ENCODE measurements at regions not wholly inside any gene's neighbourhood (a gene's known extent, or its start where the extent isn't known, plus 50 kb on each side); places are given as distances from the start of the nearest gene placed in this dataset.
"Not testable (repeated sequence)": the region's sequence is repeated elsewhere in the genome, so short reads cannot be mapped to it uniquely, and the experiment has no call there.

DNA sequence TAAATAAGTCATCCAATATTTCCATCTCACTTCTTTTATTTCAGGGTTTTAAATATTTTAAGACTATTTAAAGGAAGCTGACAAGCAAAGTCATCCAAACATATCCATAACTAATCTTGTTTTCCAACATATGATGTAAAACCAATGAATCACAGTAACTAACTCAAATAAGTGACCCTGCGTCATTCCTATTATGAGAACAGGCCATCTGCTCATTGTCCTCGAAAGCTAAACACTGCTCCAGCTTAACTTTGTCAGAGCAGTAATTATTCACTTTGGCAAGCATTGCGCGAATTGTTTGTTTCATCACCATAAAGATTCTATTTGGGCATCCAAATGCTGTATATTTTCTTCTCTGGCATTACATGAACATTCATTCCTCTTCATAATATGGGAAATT, 99.1 kb downstream of the CAPZA3 start:
- no peak for DNase-seq
- intact Hi-C loops (cut with DNase I), result no loop called here

DNA sequence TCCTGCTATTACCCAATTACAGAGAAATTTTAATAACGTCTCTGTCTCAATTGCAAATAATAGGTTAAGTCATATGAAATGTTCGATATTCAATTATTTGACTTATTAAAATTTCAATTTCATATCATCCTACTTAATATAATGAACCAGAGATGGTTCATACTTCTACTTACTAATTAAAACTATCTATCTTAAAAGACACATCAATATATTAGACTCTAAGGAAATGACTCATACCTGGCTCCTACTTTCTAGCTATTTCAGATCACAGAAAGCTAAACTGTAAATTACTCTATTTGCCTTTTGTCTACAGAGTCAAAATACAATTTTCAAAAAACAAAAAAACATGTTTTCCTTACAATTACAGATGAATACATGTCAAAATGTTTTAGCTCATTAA, 99.6 kb downstream of the CAPZA3 start:
- no peak for DNase-seq
- intact Hi-C loops (cut with DNase I), result no loop called here

DNA sequence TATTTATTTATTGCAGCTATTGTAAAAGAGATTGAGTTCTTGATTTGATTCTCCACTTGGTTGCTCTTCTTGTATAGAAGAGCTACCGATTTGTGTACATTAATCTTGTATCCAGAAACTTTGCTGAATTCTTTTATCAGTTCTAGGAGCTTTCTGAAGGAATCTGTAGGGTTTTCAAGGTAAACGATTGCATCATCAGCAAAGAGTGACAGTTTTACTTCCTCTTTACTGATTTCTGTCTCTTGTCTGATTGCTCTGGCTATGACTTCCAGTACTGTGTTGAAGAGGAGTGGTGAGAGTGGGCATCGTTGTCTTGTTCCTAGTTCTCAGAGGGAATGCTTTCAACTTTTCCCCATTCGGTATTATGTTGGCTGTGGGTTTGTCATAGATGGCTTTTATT, 103.1 kb downstream of the CAPZA3 start:
- DNase-seq, result not testable (repeated sequence)

DNA sequence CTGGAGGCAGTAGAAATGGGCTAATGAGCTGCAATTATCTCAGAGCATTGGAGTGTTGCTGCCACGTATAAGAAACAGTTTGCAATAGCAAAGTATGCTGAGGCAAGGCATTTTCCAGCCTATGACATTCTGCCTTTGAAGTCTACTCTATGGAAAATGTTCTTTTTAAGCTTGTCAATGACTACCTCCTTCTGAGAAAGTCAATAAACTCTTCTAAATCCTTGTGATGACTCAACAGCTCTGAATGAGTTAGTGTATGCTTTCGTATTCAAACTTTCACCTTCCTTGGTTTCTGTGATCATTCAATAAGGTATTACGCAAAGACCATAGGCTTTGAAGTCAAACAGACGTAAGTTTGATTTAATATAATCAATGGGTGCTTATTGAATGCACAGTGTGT, 111.2 kb downstream of the CAPZA3 start:
- DNase-seq, result no peak
- intact Hi-C loops (cut with DNase I), result no loop called here

More for the DNA sequence above, 103.1 kb downstream of the CAPZA3 start:
- intact Hi-C loops (cut with DNase I), result not testable (repeated sequence)

DNA sequence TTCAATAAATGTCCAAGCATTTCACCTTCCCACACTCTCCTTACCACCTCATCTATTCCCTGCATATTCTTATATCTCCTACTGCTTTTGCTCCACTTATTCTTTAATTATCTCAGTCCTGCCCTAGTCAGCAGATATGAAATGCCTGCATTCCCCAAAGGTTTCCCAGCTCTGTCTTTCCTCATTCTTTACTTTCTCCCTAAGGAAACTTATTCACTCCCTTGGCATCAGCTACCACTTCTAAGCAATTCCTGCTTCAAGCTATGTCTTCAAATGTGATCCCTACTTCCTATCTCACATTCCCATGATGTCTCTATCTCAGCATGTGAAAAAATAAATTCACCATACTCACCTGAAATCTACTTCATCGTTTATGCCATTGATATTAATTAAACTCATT, 111.8 kb downstream of the CAPZA3 start:
- intact Hi-C loops (cut with DNase I), result no loop called here

DNA sequence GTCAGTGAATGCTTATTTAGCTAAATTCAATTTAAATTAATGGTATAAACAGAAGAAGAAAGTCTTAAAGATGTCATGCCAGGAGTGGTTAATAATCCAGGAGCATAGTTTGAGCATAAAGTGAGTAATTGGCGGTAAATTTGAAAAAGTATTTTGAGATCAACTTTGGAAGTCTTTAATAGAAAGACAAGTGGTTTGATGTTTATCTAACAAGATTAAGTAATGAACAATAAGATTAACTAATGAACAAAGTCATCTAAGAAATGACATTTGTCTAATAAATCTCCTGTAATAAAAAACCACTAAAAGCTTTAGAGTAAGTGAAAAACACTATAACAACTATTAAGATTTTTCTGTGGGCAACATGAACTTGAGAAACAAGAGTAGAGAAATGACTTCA, 112.8 kb downstream of the CAPZA3 start:
- intact Hi-C loops (cut with DNase I), result no loop called here
- no peak for DNase-seq

More for the DNA sequence above, 111.8 kb downstream of the CAPZA3 start:
- no peak for DNase-seq

DNA sequence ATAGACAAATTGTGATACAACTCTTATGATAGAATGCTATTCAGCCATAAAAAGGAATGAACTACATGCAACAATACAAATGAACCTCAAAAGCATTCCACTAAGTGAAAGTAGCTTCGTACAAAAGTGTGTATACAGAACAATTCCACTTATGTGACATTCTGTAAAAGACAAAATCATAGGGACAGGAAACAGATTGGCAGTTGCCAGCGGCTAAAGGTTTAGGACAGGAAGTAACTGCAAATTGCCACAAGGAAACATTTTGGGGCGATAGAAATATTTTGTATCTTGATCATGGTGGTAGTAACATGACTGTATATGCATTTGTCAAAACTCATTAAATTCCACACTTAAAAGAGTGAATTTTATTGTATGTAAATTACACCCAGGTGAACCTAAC, 113.4 kb downstream of the CAPZA3 start:
- no peak for DNase-seq
- intact Hi-C loops (cut with DNase I), result no loop called here

DNA sequence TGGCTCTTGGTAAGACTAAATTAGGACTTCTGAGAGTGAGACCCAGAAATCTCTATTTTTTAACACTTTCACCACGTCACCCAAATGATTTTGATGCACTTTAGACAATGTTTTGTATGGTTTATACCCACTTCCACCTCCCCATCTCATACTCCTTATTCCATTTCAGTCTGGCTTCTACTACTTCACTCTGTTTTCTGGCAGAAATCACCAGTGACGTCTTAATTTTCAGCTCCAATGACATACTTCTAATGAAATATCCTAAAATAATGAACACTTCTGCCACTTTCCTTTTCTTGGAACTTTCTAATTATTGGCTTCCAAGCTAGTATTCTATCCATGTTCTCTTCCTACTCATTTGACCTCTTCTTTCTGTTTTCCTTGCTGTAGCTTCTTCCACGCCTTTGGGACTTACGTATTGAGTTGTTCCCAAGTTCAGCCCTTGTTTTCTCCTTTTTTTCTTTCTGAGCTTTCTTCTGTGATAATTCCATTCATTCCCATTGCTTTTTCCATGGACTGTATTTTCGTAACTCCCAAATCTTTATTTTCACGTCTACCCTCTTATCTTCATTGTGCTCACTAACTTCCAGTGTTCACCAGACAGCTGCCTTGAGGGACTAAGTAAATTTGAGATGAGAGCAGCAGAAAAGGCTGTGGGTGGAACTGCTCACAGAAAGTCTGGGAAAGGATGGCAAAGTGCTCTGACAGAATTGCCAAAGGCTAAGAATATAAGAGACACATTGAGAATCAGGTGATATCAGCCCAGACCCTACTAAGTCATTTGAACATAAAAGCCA, 115.8 kb downstream of the CAPZA3 start:
- intact Hi-C loops (cut with DNase I), result no loop called here
- no peak for DNase-seq

DNA sequence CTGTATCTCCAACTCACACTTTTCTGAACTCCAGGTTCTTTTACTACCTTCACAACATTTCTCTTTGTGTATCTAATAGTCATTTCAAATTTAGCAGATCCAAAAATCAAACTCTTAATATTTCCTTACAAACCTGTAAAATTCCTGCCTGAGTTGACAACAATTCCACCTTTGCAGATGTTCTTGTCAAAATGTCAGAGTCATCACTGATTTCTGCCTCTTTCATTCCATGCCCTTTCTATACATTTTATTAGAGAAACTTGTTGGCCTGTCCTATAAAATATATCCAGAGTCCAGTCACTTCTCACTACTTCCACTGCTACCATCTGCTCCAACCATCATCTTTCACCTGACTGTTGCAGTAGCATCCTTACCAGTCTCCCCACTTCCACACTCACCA, 119.7 kb downstream of the CAPZA3 start:
- intact Hi-C loops (cut with DNase I), result no loop called here
- DNase-seq, result no peak

DNA sequence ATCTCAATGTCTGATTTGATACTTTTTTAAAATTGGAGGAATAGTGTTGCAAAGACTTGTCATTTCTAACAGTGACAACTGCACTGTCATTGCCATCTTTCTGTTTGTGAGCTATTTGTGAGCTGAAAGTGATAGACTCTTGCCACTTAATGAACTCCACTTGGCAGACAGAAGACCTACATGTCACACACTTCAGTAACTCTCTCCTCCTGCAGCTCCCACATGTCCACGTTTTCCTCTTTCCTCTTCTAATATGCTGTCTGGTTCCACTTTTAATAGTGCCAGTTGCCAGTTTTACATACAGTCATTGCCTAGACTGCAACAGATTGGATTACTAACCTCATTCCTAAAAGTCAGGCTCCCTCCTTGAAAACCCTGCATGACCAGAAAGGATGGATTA, 121.5 kb downstream of the CAPZA3 start:
- no peak for DNase-seq
- intact Hi-C loops (cut with DNase I), result no loop called here

DNA sequence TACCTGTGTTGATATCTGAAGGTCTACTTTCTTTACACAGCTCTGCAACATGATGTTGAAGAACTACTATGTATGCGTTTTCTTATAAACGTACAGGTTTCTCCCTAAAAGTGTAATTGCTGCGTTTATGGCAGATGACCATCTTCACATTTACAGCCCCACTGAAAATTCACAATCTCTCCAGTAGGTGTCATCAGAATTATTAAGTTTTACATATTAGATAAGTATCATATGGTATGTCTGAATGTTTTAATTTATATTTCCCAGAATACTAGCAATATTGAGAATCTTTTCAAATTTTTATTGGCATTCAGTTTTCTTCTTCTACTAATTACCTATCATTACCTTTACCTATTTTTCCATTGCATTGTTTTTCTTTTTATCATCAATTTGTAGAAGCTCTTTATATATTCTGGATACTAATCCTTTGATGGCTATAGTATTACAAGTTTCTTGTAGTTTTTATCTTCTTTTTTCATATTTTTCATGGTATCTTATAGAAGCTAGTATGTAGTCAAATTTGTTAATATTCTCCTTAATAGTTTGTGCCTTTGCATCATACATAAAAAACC, 123.5 kb downstream of the CAPZA3 start:
- intact Hi-C loops (cut with DNase I), result no loop called here

DNA sequence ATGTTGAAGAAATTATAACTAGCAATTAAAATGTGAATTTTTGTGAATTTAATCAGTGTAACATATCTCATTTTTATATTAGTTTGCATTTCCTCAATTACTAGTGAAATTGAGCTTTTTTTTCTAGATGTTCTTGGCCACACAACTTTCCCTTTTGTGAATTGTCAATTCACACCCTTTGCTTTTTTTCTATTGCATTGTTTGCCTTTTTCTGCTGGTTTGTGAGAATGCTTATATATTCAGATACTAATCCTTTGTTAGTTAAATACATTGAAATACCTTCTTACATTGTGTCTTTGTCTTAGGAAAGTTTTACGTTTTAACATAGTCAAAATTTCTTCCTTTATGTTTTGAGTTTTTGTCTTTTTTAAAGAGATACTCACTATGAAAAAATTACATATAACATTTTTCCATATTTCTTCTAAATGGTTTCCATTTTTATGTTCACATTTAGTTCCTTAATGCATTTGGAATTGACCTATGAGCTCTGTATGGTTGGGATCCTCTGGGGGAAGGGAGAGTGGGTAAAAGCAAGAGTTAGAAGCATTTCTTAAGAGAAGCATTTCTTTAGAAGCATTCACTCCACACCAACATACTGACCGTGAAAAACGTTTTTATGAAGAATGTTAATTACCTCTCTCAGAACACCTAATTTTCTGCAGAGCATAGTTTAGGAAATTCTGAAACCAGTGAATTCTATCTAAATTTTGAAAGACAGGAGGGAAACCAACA, 126.0 kb downstream of the CAPZA3 start:
- intact Hi-C loops (cut with DNase I), result no loop called here
- no peak for DNase-seq

More for the DNA sequence above, 123.5 kb downstream of the CAPZA3 start:
- DNase-seq, result no peak

DNA sequence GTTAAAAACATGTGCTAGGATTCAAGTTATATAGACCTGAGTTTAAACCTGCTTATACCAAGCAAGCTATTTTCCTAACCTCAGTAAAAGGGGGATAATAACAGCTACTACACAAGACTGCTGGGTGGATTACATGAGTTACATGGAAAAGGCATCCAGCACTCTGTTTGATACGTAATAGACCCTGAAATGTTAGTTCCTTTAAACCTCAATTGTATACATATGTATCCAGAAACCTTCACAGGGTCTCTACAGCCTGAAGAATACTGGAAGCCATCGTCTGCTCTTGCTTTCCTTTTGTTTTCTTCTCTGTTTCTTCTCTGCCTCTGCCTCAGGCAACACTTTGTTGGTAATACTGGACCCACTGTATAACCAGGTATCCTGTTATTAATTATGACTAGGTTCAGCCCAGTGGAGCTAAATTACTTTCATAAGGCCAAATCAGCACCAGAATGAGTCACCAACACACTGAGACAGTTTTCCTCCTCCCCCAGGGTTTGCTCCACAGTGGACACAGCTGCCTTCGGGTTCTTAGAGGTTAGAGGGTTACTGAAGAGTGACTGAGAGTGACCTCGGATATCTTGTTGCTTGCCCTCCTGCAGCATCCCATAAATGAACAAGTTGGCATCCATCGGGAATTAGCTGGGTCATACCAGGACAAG, 127.1 kb downstream of the CAPZA3 start:
- intact Hi-C loops (cut with DNase I), result no loop called here
- no peak for DNase-seq

DNA sequence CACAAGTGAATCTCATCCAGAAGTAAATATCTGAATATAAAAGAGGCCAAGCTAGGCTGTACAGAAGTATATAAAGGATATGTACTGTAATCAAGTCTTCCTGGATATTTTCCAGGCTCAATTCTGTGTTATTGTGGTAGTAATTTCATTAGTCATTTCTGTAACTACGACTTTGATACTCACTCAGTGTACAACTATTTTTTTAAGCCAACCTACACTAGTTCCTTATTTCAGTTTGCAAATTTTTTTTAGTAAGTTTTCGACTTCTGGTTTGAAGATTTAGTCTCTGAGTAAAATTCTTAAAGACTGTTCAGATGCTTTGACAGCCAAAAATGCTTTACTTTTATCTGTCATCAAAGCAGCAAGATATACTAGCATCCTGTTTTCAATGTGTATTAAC, 130.8 kb downstream of the CAPZA3 start:
- intact Hi-C loops (cut with DNase I), result no loop called here
- DNase-seq, result no peak

DNA sequence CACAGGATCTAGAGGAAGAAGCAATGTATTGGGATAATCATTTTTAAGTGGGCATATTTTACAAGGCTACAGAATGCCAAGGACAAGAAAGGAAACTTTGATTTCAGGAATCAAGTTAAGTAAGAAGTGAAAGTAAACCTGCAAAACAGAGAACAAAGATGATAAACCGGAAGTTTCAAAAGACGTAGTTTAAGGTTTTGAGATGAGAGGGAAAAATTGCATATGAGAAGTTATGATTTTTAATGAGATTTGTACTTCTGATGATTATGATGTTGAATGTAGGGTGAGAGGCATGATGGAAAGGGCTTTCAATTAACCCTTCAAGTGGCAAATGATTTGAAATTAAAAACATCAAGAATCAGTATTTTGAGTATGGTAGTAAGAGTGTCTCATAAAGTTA, 134.9 kb downstream of the CAPZA3 start:
- no peak for DNase-seq

DNA sequence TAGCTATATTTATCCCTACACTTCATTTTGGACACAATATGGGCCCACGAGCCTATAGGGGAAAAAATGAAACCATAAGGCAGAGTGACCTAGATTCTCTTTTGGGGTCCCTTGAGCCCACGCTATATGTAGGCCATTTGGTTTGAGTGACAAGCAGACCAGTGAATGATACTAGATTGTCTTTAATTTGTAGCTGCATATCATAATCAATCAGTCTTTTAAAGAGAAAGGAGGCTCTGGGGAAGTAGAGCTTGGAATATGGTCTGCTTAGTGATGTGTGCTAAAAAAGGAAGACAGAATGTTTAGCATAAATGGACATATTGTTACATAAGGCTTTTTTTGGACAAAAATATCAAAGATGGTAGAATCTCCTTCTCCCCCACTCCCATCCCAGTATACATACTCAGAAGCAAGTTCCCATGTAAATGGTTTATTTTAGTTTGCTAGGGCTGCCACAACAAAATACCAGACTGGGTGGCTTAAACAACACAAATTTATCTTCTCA, 140.8 kb downstream of the CAPZA3 start:
- DNase-seq, result no peak
- intact Hi-C loops (cut with DNase I), result no loop called here

More for the DNA sequence above, 134.9 kb downstream of the CAPZA3 start:
- intact Hi-C loops (cut with DNase I), result no loop called here

DNA sequence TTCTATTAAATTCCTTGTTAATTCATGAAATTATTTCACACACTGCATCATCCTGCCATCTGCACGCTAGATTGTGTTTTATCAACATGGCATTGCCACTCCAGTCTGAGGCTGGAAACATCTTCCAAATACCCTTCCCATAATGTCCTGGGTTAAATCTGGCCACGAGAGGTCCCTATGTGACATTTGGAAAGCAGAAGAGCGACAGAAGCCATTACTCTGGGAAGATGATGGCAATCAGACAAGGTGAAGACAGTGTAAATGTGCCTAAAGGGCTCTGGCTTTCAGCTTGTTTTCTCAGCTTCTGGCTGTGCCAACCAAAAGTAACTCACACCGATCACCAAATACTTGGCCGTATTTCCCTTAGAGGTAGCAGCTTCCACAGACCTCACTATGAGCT, 144.8 kb downstream of the CAPZA3 start:
- DNase-seq, result no peak
- intact Hi-C loops (cut with DNase I), result no loop called here

DNA sequence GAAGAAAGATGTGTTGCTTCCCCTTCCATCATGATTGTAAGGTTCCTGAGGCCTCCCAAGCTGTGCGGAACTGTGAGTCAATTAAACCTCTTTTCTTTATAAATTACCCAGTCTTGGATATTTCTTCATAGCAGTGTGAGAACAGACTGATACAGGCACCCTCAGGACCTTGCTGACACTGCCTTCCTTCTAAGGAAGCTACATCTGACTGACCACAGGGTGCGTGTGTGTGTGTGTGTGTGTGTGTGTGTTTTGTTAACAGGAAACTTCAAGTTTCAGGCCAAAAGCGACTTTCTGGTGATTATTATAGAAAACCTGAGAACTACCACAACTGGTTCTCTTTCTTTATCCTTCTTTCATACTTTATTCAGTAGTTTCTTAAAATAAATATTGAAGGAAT, 149.0 kb downstream of the CAPZA3 start:
- DNase-seq, result no peak
- intact Hi-C loops (cut with DNase I), result no loop called here

DNA sequence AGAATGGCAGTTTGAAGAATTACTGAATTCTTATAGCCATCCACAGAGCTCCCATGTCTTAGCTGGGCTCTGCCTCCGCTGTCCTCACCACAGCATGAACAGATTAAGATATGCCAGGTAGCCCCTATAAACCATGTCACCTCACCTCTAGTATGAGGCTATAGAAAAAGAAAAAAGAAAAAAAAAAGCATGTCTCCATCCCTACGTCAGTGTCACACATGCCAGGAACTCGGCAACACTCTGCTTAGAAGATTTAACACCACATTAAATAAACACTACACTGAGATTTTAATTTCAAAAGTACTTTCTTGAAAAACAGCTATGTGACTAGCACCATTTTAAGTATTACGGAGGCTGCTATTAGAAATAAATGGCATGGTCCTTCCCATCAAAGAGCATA, 149.4 kb downstream of the CAPZA3 start:
- no peak for DNase-seq
- intact Hi-C loops (cut with DNase I), result no loop called here

DNA sequence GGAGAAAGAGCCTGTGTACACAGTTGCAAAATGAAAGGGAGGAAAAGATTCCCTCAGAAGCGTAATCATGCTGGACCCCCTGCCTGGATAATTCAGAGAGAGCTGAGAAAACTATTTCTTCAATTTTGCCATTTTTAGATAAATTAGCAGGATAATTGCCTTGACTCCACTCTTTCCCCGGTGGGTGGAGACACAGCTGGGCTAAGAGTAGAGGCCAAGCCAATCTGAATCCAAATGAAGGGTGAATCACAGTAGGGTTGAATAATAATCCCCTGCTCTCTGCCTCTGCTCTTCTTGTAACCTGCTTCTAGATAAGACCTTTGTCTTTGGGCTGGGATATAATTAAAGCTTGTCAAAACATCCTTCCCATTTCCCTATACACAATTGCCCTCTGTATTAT, 150.1 kb downstream of the CAPZA3 start:
- peak in 1 of 42 donors; percentile 5 for DNase-seq
- intact Hi-C loops (cut with DNase I), result no loop called here

Data from head of caudate nucleus (tissue), 42 donors.